ENCODE measurements at regions not wholly inside any gene's neighbourhood (a gene's known extent, or its start where the extent isn't known, plus 50 kb on each side); places are given as distances from the start of the nearest gene placed in this dataset.

DNA sequence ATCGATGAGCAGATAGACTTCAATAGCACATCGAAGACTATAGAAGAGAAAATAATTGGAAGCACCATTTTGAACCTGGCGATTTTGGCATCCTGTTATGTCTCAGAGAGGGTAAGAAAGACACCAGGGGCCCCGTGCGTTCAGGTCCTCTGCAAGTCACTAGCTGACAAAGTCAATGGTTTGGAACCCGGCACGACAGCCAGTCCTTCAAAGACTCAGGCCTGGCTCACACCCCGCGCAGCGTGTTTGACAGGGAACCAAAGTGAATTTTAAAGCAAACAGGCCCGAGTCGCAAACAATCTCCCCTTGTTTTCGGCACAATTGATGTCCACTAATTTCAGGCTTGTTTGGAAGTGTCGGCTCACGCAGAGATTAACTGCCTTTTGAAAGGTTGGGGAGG lies 716.6 kb downstream of the BRD1 start:
- no peak overlapping the region for H3K4me3 ChIP-seq (ENCODE audit: low read length)
- no peak for DNase-seq (ENCODE audit: low read depth)
- TF ChIP-seq, protein P1, sequence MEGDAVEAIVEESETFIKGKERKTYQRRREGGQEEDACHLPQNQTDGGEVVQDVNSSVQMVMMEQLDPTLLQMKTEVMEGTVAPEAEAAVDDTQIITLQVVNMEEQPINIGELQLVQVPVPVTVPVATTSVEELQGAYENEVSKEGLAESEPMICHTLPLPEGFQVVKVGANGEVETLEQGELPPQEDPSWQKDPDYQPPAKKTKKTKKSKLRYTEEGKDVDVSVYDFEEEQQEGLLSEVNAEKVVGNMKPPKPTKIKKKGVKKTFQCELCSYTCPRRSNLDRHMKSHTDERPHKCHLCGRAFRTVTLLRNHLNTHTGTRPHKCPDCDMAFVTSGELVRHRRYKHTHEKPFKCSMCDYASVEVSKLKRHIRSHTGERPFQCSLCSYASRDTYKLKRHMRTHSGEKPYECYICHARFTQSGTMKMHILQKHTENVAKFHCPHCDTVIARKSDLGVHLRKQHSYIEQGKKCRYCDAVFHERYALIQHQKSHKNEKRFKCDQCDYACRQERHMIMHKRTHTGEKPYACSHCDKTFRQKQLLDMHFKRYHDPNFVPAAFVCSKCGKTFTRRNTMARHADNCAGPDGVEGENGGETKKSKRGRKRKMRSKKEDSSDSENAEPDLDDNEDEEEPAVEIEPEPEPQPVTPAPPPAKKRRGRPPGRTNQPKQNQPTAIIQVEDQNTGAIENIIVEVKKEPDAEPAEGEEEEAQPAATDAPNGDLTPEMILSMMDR (IDR thresholded peaks at IDR 0.05; ENCODE audit: insufficient read depth, low read depth, low read length, missing control alignments) = no peak

DNA sequence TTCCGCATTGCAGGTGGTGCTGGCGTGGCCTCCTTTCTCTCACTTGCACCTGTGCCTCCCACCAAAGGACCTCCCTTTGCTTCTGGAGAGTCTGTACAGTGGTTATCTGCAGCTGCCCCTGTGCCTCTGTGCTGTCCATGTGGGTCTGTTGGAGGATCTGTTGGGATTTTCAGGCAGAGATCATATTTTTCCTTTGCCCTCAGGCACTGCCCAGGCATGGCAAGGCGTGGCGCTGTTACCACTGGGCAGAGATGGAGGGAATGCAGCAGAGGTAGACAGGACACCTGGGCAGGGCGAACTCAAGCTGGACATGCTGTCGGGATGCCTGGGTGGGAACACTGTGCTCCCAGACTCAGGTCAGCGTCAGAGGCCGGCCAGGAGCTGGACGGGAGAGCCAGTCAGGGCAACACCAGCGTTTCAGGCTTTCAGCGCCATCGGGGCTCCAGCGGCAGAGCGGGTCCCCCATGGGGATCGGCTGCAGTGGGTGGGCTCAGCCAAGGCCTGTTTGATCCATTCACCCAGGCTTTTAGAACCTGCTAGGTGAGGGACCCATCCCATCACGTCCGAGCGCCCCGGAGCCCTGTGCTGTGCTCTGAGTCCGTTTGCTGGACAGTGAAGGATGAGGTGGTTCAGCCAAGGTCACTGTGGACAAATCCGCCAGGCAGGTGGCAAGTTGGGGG lies 718.9 kb downstream of the BRD1 start:
- no peak overlapping the region for H3K4me3 ChIP-seq (ENCODE audit: low read length)
- TF ChIP-seq, protein P1 (IDR thresholded peaks at IDR 0.05; ENCODE audit: insufficient read depth, low read depth, low read length, missing control alignments) = no peak
- DNase-seq (ENCODE audit: low read depth) = no peak

DNA sequence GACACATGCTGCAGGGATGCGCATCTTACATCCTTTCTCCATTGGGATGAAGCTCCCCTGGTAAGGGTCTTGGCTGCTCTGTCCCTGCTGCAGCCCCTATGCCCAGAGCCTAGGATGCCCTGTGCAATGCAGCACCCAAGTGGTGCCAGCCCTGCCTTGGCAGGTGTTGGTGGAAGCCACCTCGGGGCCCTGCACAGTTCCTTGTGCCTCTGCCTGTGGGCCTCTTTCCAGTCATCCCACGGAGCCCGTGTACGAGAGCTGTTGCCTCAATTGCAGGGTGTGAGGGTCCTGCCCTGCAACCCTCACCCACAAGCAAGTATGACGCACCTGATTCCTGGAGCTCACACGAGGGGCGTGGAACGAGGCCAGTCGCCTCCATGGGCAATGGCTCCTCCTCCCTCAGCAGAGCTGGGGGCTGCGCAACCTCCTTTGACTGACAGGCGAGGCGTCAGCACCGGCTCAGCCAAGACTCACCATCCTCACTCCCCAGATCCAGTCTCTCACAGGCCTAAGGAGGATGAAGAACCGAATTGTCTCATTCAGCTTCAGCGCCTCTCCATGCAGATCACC lies 719.6 kb downstream of the BRD1 start:
- no peak overlapping the region for H3K4me3 ChIP-seq (ENCODE audit: low read length)
- DNase-seq (ENCODE audit: low read depth) = no peak
- TF ChIP-seq, protein P1 (IDR thresholded peaks at IDR 0.05; ENCODE audit: insufficient read depth, low read depth, low read length, missing control alignments) = no peak

DNA sequence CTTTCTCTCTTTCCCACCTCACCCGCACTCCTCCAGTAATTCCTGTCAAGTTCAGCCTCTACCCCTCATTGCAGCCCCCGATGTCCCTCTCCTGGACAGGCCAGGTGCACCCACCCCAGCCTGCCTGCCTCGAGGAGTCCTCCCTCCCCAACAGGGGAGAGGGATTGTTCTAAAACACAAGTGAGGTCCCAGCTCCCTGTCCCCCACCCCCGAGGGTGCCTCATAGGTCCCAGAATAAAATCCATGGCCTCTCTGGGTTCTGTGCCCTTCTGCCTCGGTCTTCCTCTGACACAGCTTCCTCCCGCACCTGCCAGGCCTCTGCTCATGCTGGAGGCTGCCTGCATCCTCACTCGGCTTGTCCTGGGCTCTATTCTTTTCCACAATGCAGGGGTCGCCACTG lies 720.1 kb downstream of the BRD1 start:
- no peak overlapping the region for H3K4me3 ChIP-seq (ENCODE audit: low read length)
- no peak for DNase-seq (ENCODE audit: low read depth)
- TF ChIP-seq, protein P1 (IDR thresholded peaks at IDR 0.05; ENCODE audit: insufficient read depth, low read depth, low read length, missing control alignments) = no peak

DNA sequence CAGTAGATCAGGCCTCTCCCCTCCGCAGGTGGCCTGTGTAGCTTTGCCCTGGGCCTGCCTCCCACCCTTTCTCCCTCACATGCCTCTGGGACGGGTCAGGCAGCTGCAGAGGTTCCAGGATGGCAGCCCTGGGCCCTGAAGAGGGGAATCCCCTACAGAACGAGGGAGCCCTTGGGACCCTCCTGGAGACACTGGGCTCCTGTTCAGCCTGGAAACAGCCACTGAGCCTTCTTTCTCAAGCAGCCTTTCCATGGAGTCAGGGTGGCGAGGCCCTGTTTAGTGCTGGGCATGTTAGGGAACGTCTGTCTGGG lies 720.9 kb downstream of the BRD1 start:
- TF ChIP-seq, protein P1 (IDR thresholded peaks at IDR 0.05; ENCODE audit: insufficient read depth, low read depth, low read length, missing control alignments) = no peak
- no peak for DNase-seq (ENCODE audit: low read depth)
- no peak overlapping the region for H3K4me3 ChIP-seq (ENCODE audit: low read length)

DNA sequence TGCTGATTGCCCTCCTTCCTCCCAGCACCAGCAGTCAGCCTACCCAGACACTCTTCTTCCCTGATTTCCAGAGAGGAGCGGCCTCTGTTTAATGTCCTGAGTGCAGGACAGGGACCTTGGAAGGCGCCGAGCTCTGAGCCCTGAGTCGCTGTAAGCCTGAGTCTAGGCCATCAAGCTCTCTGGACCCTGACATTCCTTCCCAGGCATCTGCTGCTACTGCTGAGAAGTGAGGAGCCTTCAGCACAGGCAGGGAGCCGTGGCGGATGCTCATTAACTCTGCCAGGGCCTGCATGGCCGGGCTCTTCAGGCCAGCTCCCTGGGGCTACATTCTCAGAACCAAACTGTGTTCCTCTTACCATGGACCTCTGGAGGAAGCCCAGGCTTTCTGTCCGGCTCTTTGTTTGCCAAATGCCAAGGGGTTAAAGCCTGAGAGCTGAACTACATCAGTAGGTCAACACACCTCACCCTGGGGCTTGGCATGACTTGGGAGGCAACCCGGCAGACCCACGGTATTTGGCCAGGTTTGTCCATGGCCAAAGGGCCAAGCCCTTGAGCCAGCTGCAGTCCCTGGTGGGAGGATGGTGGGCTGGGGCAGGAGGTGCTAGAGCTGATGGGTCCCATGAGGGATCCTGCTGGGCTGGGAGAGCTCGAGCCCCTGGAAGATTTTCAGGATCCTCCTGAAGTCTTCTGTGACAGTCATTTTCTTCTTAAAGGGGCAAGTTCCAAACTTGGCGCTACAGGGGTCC lies 721.4 kb downstream of the BRD1 start:
- H3K4me3 ChIP-seq (ENCODE audit: low read length) = no peak overlapping the region
- TF ChIP-seq, protein P1 (IDR thresholded peaks at IDR 0.05; ENCODE audit: insufficient read depth, low read depth, low read length, missing control alignments) = no peak
- no peak for DNase-seq (ENCODE audit: low read depth)

Measured in epithelial cell of esophagus (primary cell).